IMR-90 (cell line): ENCODE measurements at regions not wholly inside any gene's neighbourhood (a gene's known extent, or its start where the extent isn't known, plus 50 kb on each side); places are given as distances from the start of the nearest gene placed in this dataset.

Experiments
- ATAC-seq: fragments of 200-7000 bp; cut with Tn5 transposase; 2 replicates; pipeline ENCODE4 v1.9.1; 2020; ENCODE audit warnings: low read depth, mild to moderate bottlenecking, moderate library complexity
- BruUV-seq: library from RNA; stranded (reverse); fragments of 400-500 nt; replicated peaks from 2 replicates; lab custom pipeline; 2021; lab: Mats Ljungman, UMichigan
- CTCF ChIA-PET: fragments of 300-600 bp; formaldehyde crosslinking; extraction: SDS; loops from one replicate; lab custom pipeline; 2021; ENCODE audit warnings: antibody characterized with exemption; lab: Yijun Ruan, JAX
- POLR2A ChIA-PET: fragments of 300-600 bp; sonication (Branson Sonifier 250); formaldehyde crosslinking; loops from one replicate; lab custom pipeline; 2022; ENCODE audit warnings: antibody characterized with exemption; ENCODE audit not compliant: unreplicated experiment; lab: Charles Lee
- DNase-seq: peaks from one replicate; pipeline ENCODE4 v3.0.0; 2013
- H2AFZ ChIP-seq: replicated peaks from 2 replicates; pipeline ENCODE3; 2013; ENCODE audit warnings: low read length, mild to moderate bottlenecking; ENCODE audit not compliant: poor library complexity
- H2AK5ac ChIP-seq: 2 replicates; pipeline ENCODE4 v1.6.1; 2013; ENCODE audit warnings: low read depth, low read length, inconsistent platforms
- H2AK9ac ChIP-seq: replicated peaks from 2 replicates; pipeline ENCODE3; 2013; ENCODE audit warnings: mild to moderate bottlenecking, low read depth, low read length, moderate library complexity; ENCODE audit not compliant: poor library complexity
- H2BK120ac ChIP-seq: 2 replicates; pipeline ENCODE4 v1.6.1; 2013; ENCODE audit warnings: low read depth, low read length, inconsistent platforms
- H2BK15ac ChIP-seq: 3 replicates; pipeline ENCODE4 v1.6.1; 2013; ENCODE audit warnings: low read depth, low read length, inconsistent platforms
- H2BK20ac ChIP-seq: 2 replicates; pipeline ENCODE4 v1.6.1; 2013; ENCODE audit warnings: low read depth, mild to moderate bottlenecking, inconsistent platforms, low read length, moderate library complexity
- H2BK5ac ChIP-seq: 2 replicates; pipeline ENCODE4 v1.6.1; 2013; ENCODE audit warnings: mild to moderate bottlenecking, low read depth, low read length, inconsistent platforms; ENCODE audit not compliant: poor library complexity, severe bottlenecking
- H3K14ac ChIP-seq: replicated peaks from 2 replicates; pipeline ENCODE4 v1.6.1; 2013; ENCODE audit warnings: low read depth, low read length, inconsistent platforms
- H3K18ac ChIP-seq: 2 replicates; pipeline ENCODE4 v1.6.1; 2013; ENCODE audit warnings: low read depth, low read length, control low read depth
- H3K23ac ChIP-seq: 2 replicates; pipeline ENCODE4 v1.6.1; 2013; ENCODE audit warnings: low read depth, low read length, inconsistent platforms
- H3K27ac ChIP-seq: 2 replicates; pipeline ENCODE4 v1.5.1; 2013; ENCODE audit warnings: mild to moderate bottlenecking, control low read depth, low read length; ENCODE audit not compliant: insufficient read depth
- H3K27me3 ChIP-seq: 2 replicates; pipeline ENCODE4 v1.6.1; 2013; ENCODE audit warnings: low read length; ENCODE audit not compliant: control insufficient read depth, insufficient read depth
- H3K36me3 ChIP-seq: 2 replicates; pipeline ENCODE4 v1.6.1; 2013; ENCODE audit warnings: low read length, mixed read lengths; ENCODE audit not compliant: control insufficient read depth, insufficient read depth
- H3K4ac ChIP-seq: 2 replicates; pipeline ENCODE4 v1.6.1; 2013; ENCODE audit warnings: low read depth, low read length, inconsistent platforms
- H3K4me1 ChIP-seq: 2 replicates; pipeline ENCODE4 v1.6.1; 2013; ENCODE audit warnings: low read length, mixed read lengths; ENCODE audit not compliant: control insufficient read depth, insufficient read depth
- H3K4me2 ChIP-seq: 2 replicates; pipeline ENCODE4 v1.6.1; 2013; ENCODE audit warnings: low read depth, mild to moderate bottlenecking, control low read depth, low read length, moderate library complexity
- H3K4me3 ChIP-seq: 2 replicates; pipeline ENCODE4 v1.5.1; 2013; ENCODE audit warnings: low read depth, mild to moderate bottlenecking, control low read depth, low read length, moderate library complexity; ENCODE audit not compliant: insufficient read depth
- H3K56ac ChIP-seq: 2 replicates; pipeline ENCODE4 v1.6.1; 2013; ENCODE audit warnings: low read length, inconsistent platforms; ENCODE audit not compliant: insufficient read depth; ENCODE audit errors: extremely low read depth
- H3K79me1 ChIP-seq, 2 experiments: 2 replicates each; pipeline ENCODE4 v1.6.1; 2013; ENCODE audit warnings: low read length in 2 of 2, inconsistent platforms in 1 of 2, low read depth in 1 of 2
- H3K9ac ChIP-seq: 2 replicates; pipeline ENCODE4 v1.6.1; 2013; ENCODE audit warnings: low read depth, low read length, control low read depth
- H3K9me1 ChIP-seq: 2 replicates; pipeline ENCODE4 v1.6.1; 2013; ENCODE audit warnings: low read length, inconsistent platforms; ENCODE audit not compliant: insufficient read depth
- H3K9me3 ChIP-seq: 2 replicates; pipeline ENCODE4 v1.6.1; 2013; ENCODE audit warnings: low read length; ENCODE audit not compliant: control insufficient read depth, insufficient read depth
- H4K20me1 ChIP-seq: 2 replicates; pipeline ENCODE4 v1.6.1; 2013; ENCODE audit warnings: low read length, inconsistent platforms; ENCODE audit not compliant: insufficient read depth
- H4K5ac ChIP-seq: 2 replicates; pipeline ENCODE4 v1.6.1; 2013; ENCODE audit warnings: mild to moderate bottlenecking, low read depth, low read length, control low read depth
- H4K8ac ChIP-seq, 2 experiments: 2 replicates each; pipeline ENCODE4 v1.6.1; 2013; ENCODE audit warnings: low read depth in 2 of 2, low read length in 2 of 2, control low read depth in 1 of 2, inconsistent platforms in 1 of 2
- H4K91ac ChIP-seq: 2 replicates; pipeline ENCODE4 v1.6.1; 2013; ENCODE audit warnings: low read depth, low read length, inconsistent platforms; ENCODE audit not compliant: insufficient read depth
- BHLHE40 ChIP-seq: fragments of 150-350 bp; IDR thresholded peaks from 2 replicates; pipeline ENCODE4 v1.6.1; 2016; ENCODE audit warnings: mild to moderate bottlenecking, low read depth, low read length
- CEBPB ChIP-seq: IDR thresholded peaks from 2 replicates; pipeline ENCODE4 v1.6.1; 2012; ENCODE audit warnings: low read depth, low read length, improper control_type of control experiment
- CHD1 ChIP-seq: IDR thresholded peaks from 2 replicates; pipeline ENCODE4 v1.6.1; 2012; ENCODE audit warnings: low read depth, low read length, improper control_type of control experiment
- CTCF ChIP-seq: conservative IDR thresholded peaks from 2 replicates; pipeline ENCODE4 v1.5.1; 2012; ENCODE audit warnings: mild to moderate bottlenecking, low read depth, low read length, improper control_type of control experiment
- ELK1 ChIP-seq: fragments of 150-350 bp; IDR thresholded peaks from 2 replicates; pipeline ENCODE4 v1.6.1; 2016; ENCODE audit warnings: low read depth, mild to moderate bottlenecking, low read length, moderate library complexity, borderline replicate concordance
- FOS ChIP-seq: fragments of 150-350 bp; IDR thresholded peaks from 2 replicates; pipeline ENCODE4 v1.6.1; 2016; ENCODE audit warnings: low read depth, low read length
- MAFK ChIP-seq: IDR thresholded peaks from 2 replicates; pipeline ENCODE4 v1.6.1; 2012; ENCODE audit warnings: low read depth, low read length, improper control_type of control experiment
- MAZ ChIP-seq: IDR thresholded peaks from 2 replicates; pipeline ENCODE4 v1.6.1; 2012; ENCODE audit warnings: low read depth, mild to moderate bottlenecking, low read length, improper control_type of control experiment, moderate library complexity, borderline replicate concordance
- MXI1 ChIP-seq: IDR thresholded peaks from 2 replicates; pipeline ENCODE4 v1.6.1; 2012; ENCODE audit warnings: low read depth, mild to moderate bottlenecking, low read length, moderate library complexity, borderline replicate concordance
- NFE2L2 ChIP-seq: fragments of 150-350 bp; IDR thresholded peaks from 2 replicates; pipeline ENCODE4 v1.6.1; 2016; ENCODE audit warnings: low read depth, mild to moderate bottlenecking, low read length
- POLR2A ChIP-seq: IDR thresholded peaks from 2 replicates; pipeline ENCODE4 v1.6.1; 2012; ENCODE audit warnings: mild to moderate bottlenecking, low read depth, low read length
- RAD21 ChIP-seq: IDR thresholded peaks from 2 replicates; pipeline ENCODE4 v1.6.1; 2012; ENCODE audit warnings: low read length, improper control_type of control experiment
- RCOR1 ChIP-seq: IDR thresholded peaks from 2 replicates; pipeline ENCODE4 v1.6.1; 2012; ENCODE audit warnings: mild to moderate bottlenecking, low read length, improper control_type of control experiment; ENCODE audit not compliant: insufficient replicate concordance
- RFX5 ChIP-seq: IDR thresholded peaks from 2 replicates; pipeline ENCODE4 v1.8.0; 2012; ENCODE audit warnings: low read depth, mild to moderate bottlenecking, low read length, moderate library complexity
- SMC3 ChIP-seq: fragments of 150-350 bp; IDR thresholded peaks from 2 replicates; pipeline ENCODE4 v1.6.1; 2016; ENCODE audit warnings: low read depth, mild to moderate bottlenecking, antibody characterized with exemption, low read length, moderate library complexity
- USF2 ChIP-seq: fragments of 150-350 bp; IDR thresholded peaks from 2 replicates; pipeline ENCODE4 v1.6.1; 2017; ENCODE audit warnings: mild to moderate bottlenecking, antibody characterized with exemption, low read length, low read depth
- WGBS, 2 experiments: methylation state at CpG; one replicate each; pipeline versions ENCODE4 v1.1.5 to v1.1.7; 2013; ENCODE audit warnings: missing lambda C conversion rate in 2 of 2; ENCODE audit not compliant: insufficient read length in 1 of 2; ENCODE audit errors: extremely low coverage in 2 of 2; 5-methylcytosine and 5-hydroxymethylcytosine counted together
- dilution Hi-C: fragments of 300-500 bp; cut with HindIII; formaldehyde crosslinking; loops from one replicate; pipeline ENCODE4 v1.14.3; 2018; ENCODE audit warnings: low sequenced_read_pairs; ENCODE audit not compliant: unreplicated experiment
- in situ Hi-C: fragments of 300-500 bp; cut with MboI; formaldehyde crosslinking; loops from 3 replicates; pipeline ENCODE4 v1.14.3; 2019; ENCODE audit warnings: low sequenced_read_pairs, inconsistent platforms, mixed read lengths
- intact Hi-C: fragments of 100-400 bp; cut with micrococcal nuclease; formaldehyde crosslinking; loops from 2 replicates; pipeline ENCODE4 v1.10.0; 2022

GRCh38 chr16:59604354-59604753 is 870.2 kb upstream of the GOT2 start:
- Histone ChIP-seq H2AFZ (no peak overlapping the region), H2BK20ac (no peak overlapping the region), H4K20me1 (no peaks in the 10 kb centered on the region), H3K9me3 (no peaks in the 10 kb centered on the region), H3K9ac (no peak overlapping the region), H2BK15ac (no peak overlapping the region), H4K8ac (no peak overlapping the region), H4K5ac (no peak overlapping the region), H3K18ac (no peak overlapping the region), H3K9me1 (no peaks in the 10 kb centered on the region), H3K4ac (no peak overlapping the region), H2AK5ac (no peak overlapping the region), H3K27me3 (no peaks in the 10 kb centered on the region), H3K36me3 (no peaks in the 10 kb centered on the region), H2BK120ac (no peak overlapping the region), H4K91ac (no peak overlapping the region), H3K4me2 (no peak overlapping the region), H2BK5ac (no peak overlapping the region), H3K27ac (no peak overlapping the region), H3K4me3 (no peak overlapping the region), H2AK9ac (no peak overlapping the region), H3K14ac (no peak overlapping the region), H3K23ac (no peak overlapping the region), H3K4me1 (no peaks in the 10 kb centered on the region), H3K79me1 (no peaks in the 10 kb centered on the region), H3K56ac (no peak overlapping the region)
- no peak for TF ChIP-seq CHD1
- no peak for TF ChIP-seq MAZ
- no peak for TF ChIP-seq FOS
- TF ChIP-seq SMC3: no peak
- TF ChIP-seq CTCF: no peak
- no peak for TF ChIP-seq USF2
- no peak for TF ChIP-seq RFX5
- TF ChIP-seq MAFK: no peak
- no peak for TF ChIP-seq MXI1
- TF ChIP-seq NFE2L2: no peak
- no peak for TF ChIP-seq CEBPB
- no peak for TF ChIP-seq ELK1
- TF ChIP-seq POLR2A: no peak
- no peak for TF ChIP-seq BHLHE40
- no peak for TF ChIP-seq RCOR1
- no peak for TF ChIP-seq RAD21
- WGBS, 2 experiments: no CpG with 5 or more reads among the region's 1 CpG
- POLR2A ChIA-PET: no interaction called here
- intact Hi-C loops: no loop called here
- no peak for ATAC-seq
- CTCF ChIA-PET: no interaction called here
- dilution Hi-C loops: no loop called here
- no TSS peak for BruUV-seq
- in situ Hi-C loops: no loop called here
- DNase-seq: peak; percentile 4
